Head of caudate nucleus (tissue), 42 donors: ENCODE measurements at regions not wholly inside any gene's neighbourhood (a gene's known extent, or its start where the extent isn't known, plus 50 kb on each side); places are given as distances from the start of the nearest gene placed in this dataset.

Experiments
- DNase-seq, 42 donors: peaks; one replicate each; pipeline versions ENCODE4 v3.0.0 to v3.0.0-alpha.2; 2020 to 2021; ENCODE audit warnings: mixed read lengths in 7 of 42
- intact Hi-C: fragments of 100-400 bp; cut with DNase I; formaldehyde crosslinking; loops from one replicate; pipeline ENCODE4 v1.15.0; 2022

- no peak for DNase-seq
- intact Hi-C loops = no loop called here
Observed at GRCh38 chr15:62835351-62835750, 207.2 kb upstream of the TPM1 start.

GRCh38 chr15:62835762-62836161, 206.8 kb upstream of the TPM1 start:
- intact Hi-C loops = no loop called here

GRCh38 chr15:62840526-62841268, 201.8 kb upstream of the TPM1 start:
- intact Hi-C loops = no loop called here
- peak in 1 of 42 donors; percentile 31 for DNase-seq

More at GRCh38 chr15:62835762-62836161, 206.8 kb upstream of the TPM1 start:
- DNase-seq = no peak

GRCh38 chr15:62841269-62841628, 201.3 kb upstream of the TPM1 start:
- peak in 2 of 42 donors; percentile 18 to 35 for DNase-seq
- intact Hi-C loops = no loop called here

- intact Hi-C loops = no loop called here
- DNase-seq = no peak
Observed at GRCh38 chr15:62841891-62842559, 200.5 kb upstream of the TPM1 start.

GRCh38 chr15:62843311-62843710, 199.2 kb upstream of the TPM1 start:
- no peak for DNase-seq
- intact Hi-C loops = no loop called here

- DNase-seq = no peak
- intact Hi-C loops = loop anchor here (5.0 kb wide), 2 partner anchors 203 to 248 kb away; no protein-coding TSS in a partner anchor
Observed at GRCh38 chr15:62844564-62845240, 197.8 kb upstream of the TPM1 start.

- no peak for DNase-seq
- intact Hi-C loops = loop anchor here (5.0 kb wide), 2 partner anchors 202 to 247 kb away; no protein-coding TSS in a partner anchor
Observed at GRCh38 chr15:62845241-62846126, 197.1 kb upstream of the TPM1 start.

GRCh38 chr15:62846131-62846804, 196.3 kb upstream of the TPM1 start:
- intact Hi-C loops = loop anchor here (5.0 kb wide), 2 partner anchors 201 to 246 kb away; no protein-coding TSS in a partner anchor
- DNase-seq = peak in 1 of 42 donors; percentile 36

- intact Hi-C loops = loop anchor here (5.0 kb wide), 2 partner anchors 200 to 245 kb away; no protein-coding TSS in a partner anchor
- no peak for DNase-seq
Observed at GRCh38 chr15:62846805-62847495, 195.6 kb upstream of the TPM1 start.

GRCh38 chr15:62847900-62848489, 194.6 kb upstream of the TPM1 start:
- intact Hi-C loops = loop anchor here (5.0 kb wide), 2 partner anchors 199 to 244 kb away; no protein-coding TSS in a partner anchor
- DNase-seq = peak; percentile 75 to 95 (median 88)

- intact Hi-C loops = loop anchor here (5.0 kb wide), 2 partner anchors 199 to 244 kb away; no protein-coding TSS in a partner anchor
- DNase-seq = no peak
Observed at GRCh38 chr15:62848632-62849050, 193.9 kb upstream of the TPM1 start.

- intact Hi-C loops = loop anchor here (5.0 kb wide), 2 partner anchors 198 to 243 kb away; no protein-coding TSS in a partner anchor
- DNase-seq = no peak
Observed at GRCh38 chr15:62849316-62850106, 193.0 kb upstream of the TPM1 start.

- intact Hi-C loops = no loop called here
- DNase-seq = no peak
Observed at GRCh38 chr15:62850318-62850717, 192.2 kb upstream of the TPM1 start.

- intact Hi-C loops = no loop called here
- no peak for DNase-seq
Observed at GRCh38 chr15:62850791-62851291, 191.7 kb upstream of the TPM1 start.
